Stimulated activated CD8-positive, alpha-beta memory T cell treated with anti-CD3 and anti-CD28 coated beads, Interleukin-4, amount 100 ng/mL, for 48 hours (primary cell): ENCODE measurements at regions not wholly inside any gene's neighbourhood (a gene's known extent, or its start where the extent isn't known, plus 50 kb on each side); places are given as distances from the start of the nearest gene placed in this dataset.
"Not testable (repeated sequence)": the region's sequence is repeated elsewhere in the genome, so short reads cannot be mapped to it uniquely, and the experiment has no call there.

Source experiments
- DNase-seq: peaks from one replicate; pipeline ENCODE4 v3.0.0-alpha.2; 2020

DNA sequence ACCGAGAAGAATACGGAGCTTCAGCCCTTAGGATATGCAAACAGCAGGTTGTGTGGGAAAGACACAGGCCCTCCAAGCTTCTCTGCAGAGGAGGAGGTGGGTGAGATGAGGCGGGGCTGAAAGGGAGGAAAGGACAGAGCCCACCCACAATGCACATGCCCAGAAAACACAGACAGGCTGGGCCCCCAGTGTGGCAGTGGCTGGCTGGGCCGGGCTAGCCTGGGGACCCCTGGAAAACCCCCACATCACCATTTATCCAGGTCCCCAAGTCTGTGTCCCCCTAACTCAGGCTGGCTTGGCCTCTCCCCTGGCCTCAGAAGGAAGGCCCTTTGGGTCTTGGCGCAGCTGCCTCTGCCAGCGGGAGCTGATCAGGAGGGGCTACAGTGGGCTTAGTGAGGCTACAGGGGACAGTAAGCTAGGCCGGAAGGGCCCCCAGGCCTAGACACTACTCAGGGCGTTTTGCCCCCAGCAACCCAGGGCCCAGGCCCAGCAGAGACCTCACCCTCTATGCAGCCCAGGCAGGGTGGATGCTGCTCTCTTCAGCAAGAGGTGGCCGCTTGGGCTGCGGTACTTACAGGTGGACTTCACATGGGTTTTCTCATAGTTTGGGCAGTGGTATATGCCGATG is 119.5 kb downstream of the TUBA3C start:
- no peak for DNase-seq

DNA sequence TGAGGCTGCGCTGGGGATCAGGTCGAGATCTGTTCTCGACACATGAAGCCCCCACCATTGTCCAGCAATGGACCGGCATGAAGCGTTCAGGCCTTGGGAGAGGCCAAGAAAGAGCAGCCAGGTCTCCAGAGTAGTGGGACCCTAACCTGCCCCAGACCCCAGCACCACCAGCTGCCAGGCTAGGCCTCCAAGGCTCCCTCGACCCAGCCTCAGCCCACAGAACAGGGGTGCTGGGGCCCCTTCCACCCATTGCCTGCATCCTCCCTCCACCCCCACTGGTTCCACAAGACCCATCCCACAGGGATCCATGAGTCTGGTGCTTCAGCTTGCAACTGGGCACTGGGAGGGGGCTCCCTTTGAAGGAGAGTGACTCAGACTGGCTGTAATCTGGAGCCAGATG is 120.3 kb downstream of the TUBA3C start:
- no peak for DNase-seq

DNA sequence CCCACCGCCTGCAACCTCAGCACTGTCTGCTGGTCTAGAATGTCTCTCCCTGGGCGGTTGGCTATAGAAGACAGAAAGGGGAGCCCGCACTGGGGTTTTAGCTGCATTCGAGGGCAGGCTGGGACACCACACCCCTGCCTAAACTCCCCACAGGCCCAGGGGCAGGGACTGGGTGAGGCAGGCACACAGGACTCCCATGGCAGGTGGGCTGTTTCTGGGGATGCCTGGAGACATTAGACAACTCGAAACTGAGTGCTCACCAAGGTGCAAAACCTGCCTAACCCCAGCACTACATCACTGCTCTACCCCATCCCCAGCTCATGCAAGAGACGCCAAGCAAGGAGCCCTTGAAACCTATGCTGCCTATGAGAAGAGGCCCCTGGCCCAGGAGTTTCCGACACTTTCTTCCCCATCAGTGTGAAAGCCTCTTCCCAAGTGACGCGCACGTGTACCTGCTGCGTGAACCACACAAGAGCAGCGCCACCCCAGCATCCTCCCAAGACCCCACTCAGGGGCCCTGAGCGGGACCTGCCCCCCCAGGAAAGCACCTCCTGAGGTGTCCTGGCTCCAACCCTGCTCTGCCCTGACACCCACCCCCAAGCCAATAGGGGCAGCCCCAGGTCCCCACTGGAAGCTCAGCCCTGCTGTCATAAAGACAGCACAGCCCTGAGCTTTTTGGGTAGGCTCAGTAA is 121.2 kb downstream of the TUBA3C start:
- no peak for DNase-seq

DNA sequence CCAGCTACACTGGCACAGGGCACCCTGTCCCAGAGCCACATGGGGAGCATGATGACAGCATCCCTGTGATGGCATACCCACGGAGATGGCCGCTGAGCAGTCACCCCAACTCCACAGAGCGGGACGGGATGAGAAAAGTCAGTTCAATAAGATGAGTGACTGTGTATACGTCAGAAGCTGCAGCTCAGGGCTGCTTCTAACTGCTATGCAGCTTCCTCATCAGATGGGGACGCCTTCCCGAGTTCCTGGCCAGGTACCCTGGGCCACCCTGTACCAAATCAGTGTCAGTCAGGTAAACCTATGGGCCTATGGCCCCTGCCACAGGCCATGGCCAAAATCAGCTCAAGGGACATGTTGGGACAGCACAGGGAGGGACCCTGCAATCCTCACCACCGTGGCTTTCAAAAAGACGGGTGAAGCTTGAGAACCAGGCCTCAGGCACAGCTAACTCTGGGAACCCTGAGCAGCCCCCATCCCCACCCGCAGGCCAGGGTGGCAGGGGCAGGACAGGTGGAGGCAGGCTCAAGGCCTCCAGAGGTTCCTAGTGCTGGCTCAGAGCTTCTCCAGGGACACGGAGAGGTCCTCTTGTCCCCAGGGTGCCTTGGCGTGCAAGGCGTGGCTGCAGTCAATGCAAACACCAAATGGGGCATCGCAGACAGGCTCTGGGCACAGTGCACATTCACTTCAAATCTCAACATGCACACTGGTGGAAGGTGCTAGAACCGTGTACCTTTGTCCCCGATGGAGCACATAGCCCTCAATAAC is 122.4 kb downstream of the TUBA3C start:
- no peak for DNase-seq

DNA sequence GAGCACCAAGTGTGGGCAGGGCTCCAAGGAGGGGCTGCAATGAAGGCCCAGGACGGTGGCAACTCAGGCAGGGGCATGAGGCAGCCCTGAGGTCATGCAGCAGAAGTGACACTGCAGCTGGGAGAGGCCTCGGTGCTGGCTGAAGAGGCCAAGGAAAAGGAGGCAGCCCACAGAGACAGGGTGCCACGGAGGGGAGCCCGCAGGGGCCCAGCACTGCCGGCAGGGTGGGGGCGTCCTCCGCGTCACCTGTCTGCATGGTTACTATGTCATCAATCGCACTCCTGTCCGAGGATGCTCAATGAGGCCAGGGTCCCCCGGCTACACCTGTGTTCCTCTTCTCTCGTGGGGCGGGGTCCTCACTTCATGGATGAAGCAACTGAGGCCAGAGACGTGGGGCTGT is 123.1 kb downstream of the TUBA3C start:
- DNase-seq: no peak

DNA sequence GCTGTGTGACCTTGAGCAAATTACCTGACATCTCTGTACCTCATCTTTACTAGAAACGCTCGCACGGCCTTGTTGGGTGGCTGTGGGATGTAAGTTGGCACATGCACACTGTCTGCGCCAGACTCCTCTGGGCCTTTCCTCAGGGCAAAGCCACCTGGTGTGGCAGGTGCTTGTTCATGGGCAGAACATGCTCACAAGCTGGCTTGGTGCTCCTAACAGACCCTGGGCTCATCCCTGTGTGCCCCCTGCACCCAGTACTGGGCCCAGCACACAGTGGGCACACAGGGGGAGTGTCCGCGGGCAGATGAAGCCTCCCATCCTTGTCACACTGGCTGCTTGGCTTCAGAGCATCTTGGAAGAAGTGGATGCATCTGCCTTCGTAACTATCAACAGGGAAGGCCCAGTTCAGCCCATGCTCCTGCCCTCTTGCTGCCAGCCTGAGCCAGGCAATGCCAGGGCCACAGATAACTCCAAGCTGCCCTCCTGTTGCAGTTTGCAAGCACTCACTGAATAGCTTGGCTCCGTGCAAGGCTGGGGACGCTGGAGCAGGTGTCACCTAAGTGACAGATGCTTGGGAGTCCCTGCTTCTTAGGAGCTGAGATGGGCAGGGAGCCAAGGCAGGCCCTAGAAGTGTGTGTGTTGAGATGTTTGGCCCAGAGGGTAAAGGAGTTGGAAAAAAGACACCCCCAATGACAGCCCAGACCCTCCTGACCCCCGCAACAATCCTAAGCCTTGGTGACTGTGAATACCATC is 123.9 kb downstream of the TUBA3C start:
- DNase-seq: no peak

DNA sequence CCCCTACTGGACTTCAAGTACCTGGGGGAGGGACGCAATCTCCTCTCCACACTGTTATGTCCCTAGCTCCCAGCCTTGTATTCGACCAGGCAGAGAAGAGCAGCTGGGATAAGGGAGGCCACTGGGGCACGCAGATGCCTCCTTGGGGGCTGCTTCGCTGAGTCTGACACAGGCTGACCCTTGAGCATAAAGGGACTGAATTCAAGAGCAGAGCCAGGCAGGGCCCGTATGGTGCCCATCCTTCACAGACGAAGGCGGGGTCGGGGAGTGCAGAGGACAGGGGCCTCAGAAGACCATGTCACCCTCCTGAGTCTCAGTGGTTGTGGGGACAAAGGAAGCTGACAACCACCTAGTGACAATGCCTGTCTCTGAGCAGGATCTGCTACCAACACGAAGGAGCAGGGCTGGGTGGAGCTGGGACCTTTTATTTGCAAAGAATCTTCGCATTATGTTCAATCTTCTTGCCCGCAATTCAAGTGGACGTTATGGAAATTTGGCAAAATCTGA is 124.6 kb downstream of the TUBA3C start:
- DNase-seq: no peak

DNA sequence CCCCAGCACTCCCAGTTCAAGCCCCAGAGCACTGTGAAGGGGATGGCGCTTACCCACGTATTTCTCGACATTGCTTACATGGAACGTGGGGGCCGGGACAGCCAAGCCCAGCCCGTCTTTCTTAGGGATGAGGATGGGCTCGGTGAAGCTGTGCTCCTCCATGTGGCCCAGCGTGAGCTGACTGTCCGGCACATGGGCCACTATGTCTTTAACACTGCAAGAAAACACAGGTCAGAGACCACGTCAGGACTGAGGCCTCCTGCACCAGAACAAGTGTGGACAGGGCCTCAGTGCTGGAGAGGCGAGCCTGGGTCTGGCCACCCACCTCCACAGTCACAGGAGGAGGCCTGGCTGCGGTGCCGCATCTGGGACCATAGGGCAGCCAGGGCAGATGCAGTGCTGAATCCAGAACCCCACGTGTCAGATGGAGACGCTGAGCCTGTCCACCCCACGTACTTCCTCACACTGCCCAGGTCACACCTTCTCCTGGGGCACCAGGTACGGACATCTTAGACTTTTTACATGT is 125.2 kb downstream of the TUBA3C start:
- no peak for DNase-seq

DNA sequence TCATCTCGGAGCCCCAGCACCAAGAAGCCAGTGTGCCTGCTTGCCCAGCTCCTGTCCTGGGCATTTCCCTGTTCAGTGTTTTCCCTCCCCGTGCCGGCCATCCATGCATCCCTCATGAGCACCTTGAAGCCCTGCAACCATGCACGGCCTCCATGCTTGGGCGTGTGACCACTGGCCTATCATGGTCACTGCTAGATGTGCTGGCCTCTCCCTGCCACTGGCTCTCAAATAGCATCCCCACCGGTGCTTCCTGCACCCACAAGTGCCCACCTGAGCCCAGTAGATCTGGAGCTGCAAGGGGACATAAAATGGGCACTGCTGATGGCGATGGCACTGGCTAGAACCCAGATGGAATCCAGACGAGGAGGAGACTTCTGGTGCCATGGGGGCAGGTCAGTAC is 126.0 kb downstream of the TUBA3C start:
- DNase-seq: no peak

DNA sequence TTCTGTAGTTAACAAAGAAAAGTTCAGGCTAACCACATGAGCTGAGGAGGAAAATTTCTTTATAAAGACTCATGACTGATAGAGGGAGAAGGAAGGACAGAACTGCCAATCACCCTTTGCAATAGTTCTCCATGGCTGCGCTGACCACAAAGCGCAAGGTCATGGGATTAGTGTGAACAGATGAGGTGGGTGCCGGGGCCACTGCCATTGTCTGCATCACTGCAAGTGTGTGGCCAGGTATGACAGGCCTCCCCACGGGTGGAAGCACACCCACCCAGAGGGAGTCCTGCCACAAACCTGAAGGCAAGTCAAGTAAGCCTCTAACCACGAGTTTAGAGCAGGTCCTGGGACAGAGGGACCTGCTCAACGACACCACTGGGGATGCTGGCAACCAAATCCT is 128.1 kb downstream of the TUBA3C start:
- DNase-seq: no peak

DNA sequence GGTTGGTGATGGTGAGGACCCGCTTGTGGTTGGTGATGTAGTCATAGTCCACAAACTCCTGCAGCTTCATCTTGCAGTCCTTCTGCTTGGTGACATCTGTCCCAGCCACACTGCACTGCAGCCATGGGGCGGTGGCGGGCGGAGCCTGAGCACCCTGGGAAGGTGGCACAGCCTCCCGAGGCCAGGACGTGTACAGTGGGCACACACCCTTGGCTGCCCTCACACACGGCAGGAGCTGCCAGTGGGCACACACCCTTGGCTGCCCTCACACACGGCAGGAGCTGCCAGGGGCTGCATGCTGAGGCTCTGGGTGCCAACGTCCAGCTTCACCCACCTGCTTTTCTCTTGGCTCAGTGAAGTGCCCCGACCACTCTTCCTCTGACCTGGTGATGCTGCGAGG is 128.7 kb downstream of the TUBA3C start:
- DNase-seq: no peak

DNA sequence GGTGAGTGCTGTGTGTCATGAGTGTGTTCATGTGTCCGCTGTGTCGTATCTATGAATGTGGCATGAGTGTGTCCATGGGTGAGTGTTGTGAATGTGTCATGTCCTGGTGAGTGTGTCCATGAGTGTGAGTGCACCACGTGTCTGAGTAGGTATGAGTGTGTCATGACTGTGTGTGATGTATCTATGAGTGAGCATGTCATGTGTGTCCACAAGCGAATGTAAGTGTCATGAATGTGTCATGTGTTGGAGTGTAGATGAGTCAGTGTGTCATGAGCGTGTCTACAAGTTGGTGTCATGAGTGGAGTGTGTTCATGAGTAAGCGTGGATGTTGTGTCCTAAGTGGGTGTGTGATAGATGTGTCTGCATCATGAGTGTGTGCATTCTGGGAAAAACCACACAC is 129.4 kb downstream of the TUBA3C start:
- no peak for DNase-seq

DNA sequence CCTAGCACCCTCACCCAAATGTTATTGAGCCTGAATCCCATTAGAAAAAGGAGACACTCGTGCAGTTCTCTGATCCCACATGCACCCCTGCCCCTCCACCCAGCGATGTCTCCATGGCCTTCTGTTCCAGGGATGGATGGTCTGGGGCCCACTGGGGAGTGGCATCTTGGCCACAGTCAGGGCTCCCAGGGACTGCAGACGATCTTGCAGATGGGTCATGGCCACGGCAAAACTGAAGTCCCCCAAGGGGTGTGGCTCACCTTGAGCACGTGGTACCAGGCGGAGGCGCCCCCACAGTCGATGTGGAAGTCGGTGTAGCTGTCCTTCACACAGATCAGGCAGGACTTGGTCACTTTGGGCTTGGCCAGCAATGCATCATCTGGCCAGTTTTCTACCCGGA is 130.7 kb downstream of the TUBA3C start:
- DNase-seq: no peak

DNA sequence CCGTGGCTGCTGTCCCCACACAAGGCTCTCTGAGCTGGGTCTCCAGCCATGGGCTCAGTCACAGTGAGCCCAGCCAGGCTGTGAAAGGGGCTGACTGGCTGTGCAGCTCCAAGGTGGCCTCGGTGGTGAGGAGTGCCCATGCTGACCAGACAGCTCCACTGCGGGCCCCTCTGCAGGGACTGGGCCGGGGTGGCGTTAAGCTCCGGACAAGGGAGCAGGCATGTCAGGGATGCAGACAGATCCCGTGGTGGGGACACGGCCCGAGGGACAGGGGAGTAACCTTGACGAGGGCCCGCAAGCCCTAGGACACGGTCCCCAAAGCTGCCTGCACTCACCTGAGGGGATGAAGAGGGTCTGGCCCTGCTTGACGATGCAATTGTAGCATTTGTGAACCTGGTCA is 132.0 kb downstream of the TUBA3C start:
- DNase-seq: not testable (repeated sequence)

DNA sequence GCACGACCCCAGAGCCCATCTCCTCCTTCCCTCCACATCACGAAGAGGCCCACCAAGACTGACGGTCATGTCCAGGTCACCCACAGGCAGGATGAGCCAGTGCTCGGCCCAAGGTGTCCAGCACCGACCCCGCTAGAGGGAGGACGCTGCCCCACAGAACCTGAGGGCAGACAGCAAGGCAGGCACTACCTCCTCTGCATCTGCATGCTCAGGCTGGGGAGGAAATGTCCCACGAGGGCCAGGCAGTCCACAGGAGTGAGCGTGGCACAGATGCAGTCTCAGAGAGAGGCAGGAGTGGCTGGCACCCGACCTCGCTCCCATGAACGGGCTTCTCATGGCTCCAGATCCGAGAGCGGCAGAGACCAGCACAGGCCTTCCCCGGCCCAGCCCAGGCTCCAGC is 133.2 kb downstream of the TUBA3C start:
- DNase-seq: no peak

DNA sequence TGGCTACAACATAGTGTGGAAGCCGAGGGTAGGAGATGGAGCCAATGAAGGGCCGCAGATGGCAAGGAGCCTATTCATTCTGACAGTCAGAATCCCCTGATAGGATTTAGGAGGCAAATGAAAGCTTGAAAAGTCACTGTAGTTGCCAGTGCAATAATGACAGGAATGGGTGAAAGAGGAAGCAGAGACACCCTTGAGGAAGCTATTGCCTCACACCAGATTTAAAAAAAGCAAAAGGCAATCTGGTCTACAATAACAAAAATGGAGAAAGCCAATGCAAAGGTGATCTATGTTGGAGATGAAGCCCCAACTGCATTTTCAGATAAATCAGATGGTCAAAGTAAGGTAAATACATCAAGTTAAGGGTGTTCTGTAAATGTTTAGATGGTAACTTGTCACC is 158.5 kb downstream of the TUBA3C start:
- no peak for DNase-seq

DNA sequence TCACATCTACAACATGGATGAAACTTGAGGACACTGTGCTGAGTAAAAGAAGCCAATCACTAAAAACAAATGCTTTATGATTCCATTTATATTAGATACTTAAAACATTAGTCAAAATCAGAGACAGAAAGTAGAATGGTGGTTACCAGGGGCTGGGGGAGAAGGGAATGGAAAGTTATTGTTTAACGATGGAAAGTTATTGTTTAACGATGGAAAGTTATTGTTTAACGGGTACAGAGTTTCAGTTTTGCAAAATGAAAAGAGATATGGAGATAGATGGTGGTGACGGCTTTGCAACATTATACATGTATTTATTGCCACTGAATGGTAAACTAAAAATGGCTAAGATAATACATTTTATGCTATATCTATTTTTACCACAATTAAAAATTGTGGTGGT is 160.6 kb downstream of the TUBA3C start:
- no peak for DNase-seq

DNA sequence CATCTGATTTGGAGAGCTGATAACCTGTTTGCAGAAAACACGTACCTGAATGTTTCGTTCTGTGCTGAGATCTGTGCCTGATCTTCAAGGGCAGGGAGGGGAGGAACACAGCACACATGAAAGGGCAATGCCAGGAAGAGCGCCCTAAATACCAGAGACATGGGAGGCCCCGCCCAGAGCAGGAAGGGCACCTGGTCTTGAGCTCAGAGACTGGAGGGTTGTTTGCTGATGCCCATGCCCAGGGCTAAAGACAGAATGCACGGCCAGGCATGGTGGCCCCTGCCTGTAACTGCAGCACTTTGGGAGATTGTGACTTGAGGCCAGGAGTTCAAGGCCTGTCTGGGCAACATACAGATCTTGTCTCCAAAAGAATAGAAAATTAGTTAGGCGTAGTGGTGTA is 183.2 kb downstream of the TUBA3C start:
- no peak for DNase-seq

DNA sequence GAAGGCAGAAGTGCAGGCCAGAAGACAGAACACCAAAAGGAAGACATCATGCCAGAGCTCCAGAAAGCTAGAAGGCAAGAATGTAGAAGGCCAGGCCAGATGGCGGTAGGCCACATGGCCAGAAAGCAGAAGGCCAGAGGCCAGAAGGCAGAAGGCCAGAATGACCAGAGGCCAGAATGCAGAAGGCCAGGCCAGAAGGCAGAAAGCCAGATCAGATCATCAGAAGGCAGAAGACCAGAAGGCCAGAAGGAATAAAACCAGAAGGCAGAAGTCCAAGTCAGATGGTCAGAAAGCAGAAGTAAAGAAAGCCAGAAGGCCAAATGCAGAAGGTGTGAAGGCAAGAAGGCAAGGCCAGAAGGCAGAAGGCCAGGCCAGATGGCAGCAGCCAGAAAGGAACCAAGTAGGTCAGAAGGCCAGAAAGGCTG is 185.0 kb downstream of the TUBA3C start:
- no peak for DNase-seq

DNA sequence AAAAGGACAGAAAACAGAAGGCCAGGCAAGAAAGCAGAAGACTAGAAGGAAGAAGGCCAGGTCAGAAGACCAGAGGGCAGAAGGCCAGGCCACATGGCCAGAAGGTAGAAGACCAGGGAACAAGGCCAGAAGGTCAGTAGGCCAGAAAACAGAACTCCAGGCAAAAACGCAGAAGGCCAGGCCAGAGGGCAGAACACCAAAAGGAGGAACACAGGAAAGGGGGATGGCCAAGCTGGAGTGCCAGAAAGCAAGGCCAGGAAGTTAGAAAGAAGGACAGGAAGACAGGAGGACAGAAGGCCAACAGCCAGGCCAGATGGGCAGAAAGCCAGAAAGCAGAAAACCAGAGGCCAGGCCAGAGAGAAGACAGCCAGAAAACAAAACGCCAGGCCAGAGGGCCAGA is 185.4 kb downstream of the TUBA3C start:
- no peak for DNase-seq

DNA sequence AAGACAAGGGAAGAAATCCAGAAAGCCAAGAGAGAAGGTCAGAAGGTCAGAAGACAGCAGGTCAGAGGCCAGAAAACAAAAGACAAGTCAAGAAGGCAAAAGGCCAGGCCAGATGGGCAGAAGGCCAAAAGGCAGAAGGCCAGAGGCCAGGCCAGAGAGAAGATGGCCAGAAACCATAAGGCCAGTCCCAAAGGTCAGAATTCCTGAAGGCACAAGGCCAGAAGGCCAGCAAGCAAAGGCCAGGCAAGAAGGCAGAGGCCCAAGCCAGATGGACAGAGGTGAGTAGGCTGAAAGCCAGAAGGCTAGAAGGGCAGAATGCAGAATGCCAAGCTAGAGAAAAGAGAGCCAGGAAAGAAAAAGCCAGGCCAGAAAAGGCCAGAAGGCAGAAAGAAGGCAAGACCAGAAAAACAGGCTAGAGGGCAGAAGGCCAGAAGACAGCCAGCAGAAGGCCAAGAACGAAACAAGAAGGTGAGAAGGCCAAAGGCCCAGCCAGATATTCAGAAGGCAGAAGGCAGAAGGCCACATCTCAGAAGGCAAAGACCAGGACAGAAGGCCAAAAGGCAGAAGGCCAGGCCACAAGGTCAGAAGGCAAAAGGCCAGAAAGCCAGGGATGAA is 186.3 kb downstream of the TUBA3C start:
- DNase-seq: no peak

DNA sequence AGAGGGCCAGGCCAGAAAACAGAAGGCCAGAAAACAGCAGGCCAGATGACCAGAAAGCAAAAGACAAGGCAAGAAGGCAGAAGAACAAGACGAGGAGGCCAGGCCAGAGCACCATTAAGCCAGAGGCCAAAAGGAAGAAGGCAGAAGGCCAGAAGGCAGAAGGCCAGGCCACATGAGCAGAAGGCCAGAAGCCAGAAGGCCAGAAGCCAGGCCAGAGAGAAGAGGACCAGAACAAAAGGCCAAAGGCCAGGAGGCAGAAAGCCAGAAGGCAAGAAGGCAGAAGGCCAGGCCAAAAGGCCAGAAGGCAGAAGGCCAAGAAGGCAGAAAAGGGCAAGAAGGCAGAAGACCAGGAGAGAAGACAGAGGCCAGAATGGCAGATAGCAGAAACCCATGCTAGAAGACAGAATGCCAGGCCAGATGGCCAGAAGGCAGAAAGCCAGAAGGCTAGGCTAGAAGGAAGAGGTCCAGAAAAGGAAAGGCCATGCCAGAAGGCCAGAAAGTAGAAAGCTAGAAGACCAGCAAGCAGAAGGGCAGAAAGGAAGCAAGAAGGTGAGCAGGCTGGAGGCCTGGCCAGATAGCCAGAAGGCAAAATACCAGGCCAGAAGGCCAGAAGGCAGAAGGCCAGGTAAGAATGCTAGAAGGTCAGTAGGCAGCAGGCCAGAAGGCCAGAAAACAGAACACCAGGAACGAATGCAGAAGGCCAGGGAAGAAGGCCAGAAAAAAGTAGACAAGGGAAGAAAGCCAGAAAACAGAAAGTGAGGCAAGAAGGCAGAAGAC is 187.6 kb downstream of the TUBA3C start:
- DNase-seq: no peak
